CD14-positive monocyte (primary cell): ENCODE measurements at regions not wholly inside any gene's neighbourhood (a gene's known extent, or its start where the extent isn't known, plus 50 kb on each side); places are given as distances from the start of the nearest gene placed in this dataset.

ENCODE experiments used
- DNase-seq, 3 donors: peaks; one replicate each; pipeline ENCODE4 v3.0.0-alpha.2; 2011 to 2022
- H2AFZ ChIP-seq: 2 replicates; pipeline ENCODE4 v1.6.0; 2012; ENCODE audit warnings: mild to moderate bottlenecking, low read depth, low read length, inconsistent platforms; ENCODE audit not compliant: insufficient read depth, poor library complexity, severe bottlenecking
- H3K27ac ChIP-seq, 2 donors: 1 replicate in 1 of 2; 2 replicates in 1 of 2; pipeline ENCODE4 v1.5.1; 2012 to 2013; ENCODE audit warnings: low read length in 2 of 2, control low read depth in 1 of 2, inconsistent platforms in 1 of 2, low read depth in 1 of 2, mild to moderate bottlenecking in 1 of 2
- H3K27me3 ChIP-seq, 2 donors: one replicate each; pipeline versions ENCODE4 v1.6.0 to v1.6.1; 2011 to 2013; ENCODE audit warnings: low read length in 2 of 2; ENCODE audit not compliant: control insufficient read depth in 2 of 2, insufficient read depth in 2 of 2
- H3K36me3 ChIP-seq, 2 donors: replicated peaks in 1 of 2; 1 replicate in 1 of 2; 2 replicates in 1 of 2; pipeline versions ENCODE4 v1.5.1 to v1.6.1; 2012 to 2013; ENCODE audit warnings: low read length in 2 of 2, control low read depth in 1 of 2, inconsistent platforms in 1 of 2, mild to moderate bottlenecking in 1 of 2; ENCODE audit not compliant: insufficient read depth in 2 of 2, control insufficient read depth in 1 of 2
- H3K4me1 ChIP-seq, 2 donors: 1 replicate in 1 of 2; 2 replicates in 1 of 2; pipeline versions ENCODE4 v1.5.1 to v1.6.1; 2012 to 2013; ENCODE audit warnings: low read length in 2 of 2, control low read depth in 1 of 2, inconsistent platforms in 1 of 2, mild to moderate bottlenecking in 1 of 2, moderate library complexity in 1 of 2; ENCODE audit not compliant: insufficient read depth in 2 of 2, control insufficient read depth in 1 of 2
- H3K4me2 ChIP-seq: replicated peaks from 2 replicates; pipeline ENCODE3; 2012; ENCODE audit warnings: low read length, moderate library complexity, mild to moderate bottlenecking; ENCODE audit not compliant: poor library complexity, severe bottlenecking; ENCODE audit errors: extremely low read depth
- H3K4me3 ChIP-seq, 3 experiments: fragments of 200-600 bp in 1 of 3; sonication (generic) in 1 of 3; replicated peaks in 1 of 3; 1 replicate in 2 of 3; 2 replicates in 1 of 3; pipeline ENCODE4 v1.5.1; 2011 to 2013; ENCODE audit warnings: low read length in 3 of 3, mild to moderate bottlenecking in 3 of 3, control low read depth in 2 of 3, low read depth in 2 of 3, inconsistent platforms in 1 of 3, moderate library complexity in 1 of 3
- H3K79me2 ChIP-seq: 2 replicates; pipeline ENCODE4 v1.6.0; 2012; ENCODE audit warnings: mild to moderate bottlenecking, control low read depth, inconsistent platforms, low read length, moderate library complexity; ENCODE audit not compliant: insufficient read depth
- H3K9ac ChIP-seq: 2 replicates; pipeline ENCODE4 v1.6.0; 2017; ENCODE audit warnings: low read length, mild to moderate bottlenecking; ENCODE audit not compliant: insufficient read depth, poor library complexity, severe bottlenecking
- H3K9me3 ChIP-seq, 2 donors: replicated peaks in 1 of 2; 1 replicate in 1 of 2; 2 replicates in 1 of 2; pipeline versions ENCODE4 v1.5.1 to v1.6.1; 2012 to 2013; ENCODE audit warnings: low read length in 2 of 2, control low read depth in 1 of 2; ENCODE audit not compliant: control insufficient read depth in 1 of 2, insufficient read depth in 1 of 2
- H4K20me1 ChIP-seq: 2 replicates; pipeline ENCODE4 v1.6.0; 2012; ENCODE audit warnings: mild to moderate bottlenecking, low read length, control low read depth, moderate library complexity; ENCODE audit not compliant: insufficient read depth
- H3K27ac Mint-ChIP-seq, 7 donors: one replicate each; pipeline ENCODE4 v1.8.0; 2020; ENCODE audit warnings: mild to moderate bottlenecking in 7 of 7, mixed read lengths in 7 of 7, moderate library complexity in 6 of 7, inconsistent platforms in 2 of 7
- H3K27me3 Mint-ChIP-seq, 3 donors: one replicate each; pipeline ENCODE4 v1.8.0; 2021 to 2022; ENCODE audit warnings: low read depth in 3 of 3, mild to moderate bottlenecking in 3 of 3, mixed read lengths in 3 of 3, moderate library complexity in 3 of 3, inconsistent platforms in 1 of 3
- H3K36me3 Mint-ChIP-seq, 2 donors: one replicate each; pipeline ENCODE4 v1.8.0; 2020; ENCODE audit warnings: mixed read lengths in 2 of 2, inconsistent platforms in 1 of 2, mild to moderate bottlenecking in 1 of 2
- H3K4me1 Mint-ChIP-seq: one replicate; pipeline ENCODE4 v1.8.0; 2020; ENCODE audit warnings: mild to moderate bottlenecking, mixed read lengths
- H3K4me3 Mint-ChIP-seq, 2 donors: one replicate each; pipeline ENCODE4 v1.8.0; 2020; ENCODE audit warnings: mild to moderate bottlenecking in 2 of 2, mixed read lengths in 2 of 2, moderate library complexity in 1 of 2
- H3K9me3 Mint-ChIP-seq, 7 donors: one replicate each; pipeline ENCODE4 v1.8.0; 2020 to 2022; ENCODE audit warnings: mixed read lengths in 7 of 7, mild to moderate bottlenecking in 6 of 7, moderate library complexity in 6 of 7, inconsistent platforms in 2 of 7
- CTCF ChIP-seq: fragments of 200-600 bp; IDR thresholded peaks from one replicate; pipeline ENCODE4 v1.8.0; 2022; ENCODE audit warnings: antibody characterized with exemption, mild to moderate bottlenecking
- WGBS: methylation state at CpG from one replicate; pipeline ENCODE4 v1.1.5; 2013; ENCODE audit warnings: missing lambda C conversion rate; ENCODE audit not compliant: insufficient coverage; 5-methylcytosine and 5-hydroxymethylcytosine counted together
- intact Hi-C, 2 donors: fragments of 100-400 bp; cut with micrococcal nuclease; formaldehyde crosslinking; loops; one replicate each; pipeline versions ENCODE4 v1.15.0 to v1.15.1; 2023

GRCh38 chr2:60070196-60070595 lies 483.3 kb downstream of the BCL11A start:
- Histone ChIP-seq H3K27ac (no peak overlapping the region), H3K9ac (no peak overlapping the region), H3K27me3 (no peaks in the 10 kb centered on the region), H3K4me2 (no peak overlapping the region), H2AFZ (no peak overlapping the region), H3K79me2 (no peaks in the 10 kb centered on the region), H4K20me1 (no peaks in the 10 kb centered on the region), H3K9me3 (no peaks in the 10 kb centered on the region), H3K4me1 (no peaks in the 10 kb centered on the region), H3K4me3 (no peak overlapping the region), H3K36me3 (no peaks in the 10 kb centered on the region)
- H3K27me3 Mint-ChIP-seq = peaks cover 0 to 3% (median 0%) of the 10 kb centered on the region in 3 donors
- H3K4me3 Mint-ChIP-seq = no peak overlapping the region
- H3K36me3 Mint-ChIP-seq = no peaks in the 10 kb centered on the region
- 90% methylated on average over 2 of the region's 5 CpGs for WGBS
- no peaks in the 10 kb centered on the region for H3K4me1 Mint-ChIP-seq
- peaks cover 0 to 3% (median 0%) of the 10 kb centered on the region in 7 donors for H3K9me3 Mint-ChIP-seq
- DNase-seq = no peak
- H3K27ac Mint-ChIP-seq = no peak overlapping the region
- intact Hi-C loops = no loop called here
- TF ChIP-seq CTCF = no peak

GRCh38 chr2:60068755-60069154 lies 484.7 kb downstream of the BCL11A start:
- no peaks in the 10 kb centered on the region for H3K9me3 Mint-ChIP-seq
- no peak overlapping the region for H3K4me3 Mint-ChIP-seq
- H3K4me1 Mint-ChIP-seq = no peaks in the 10 kb centered on the region
- H3K36me3 ChIP-seq = no peaks in the 10 kb centered on the region
- no peak overlapping the region for H3K4me3 ChIP-seq
- no peaks in the 10 kb centered on the region for H3K27me3 ChIP-seq
- no peaks in the 10 kb centered on the region for H3K9me3 ChIP-seq
- H4K20me1 ChIP-seq = no peaks in the 10 kb centered on the region
- H3K27ac Mint-ChIP-seq = no peak overlapping the region
- no peak for DNase-seq
- no peak overlapping the region for H3K9ac ChIP-seq
- no peak overlapping the region for H3K27ac ChIP-seq
- no peaks in the 10 kb centered on the region for H3K4me1 ChIP-seq
- peaks cover 0 to 3% (median 0%) of the 10 kb centered on the region in 3 donors for H3K27me3 Mint-ChIP-seq
- no peak overlapping the region for H3K4me2 ChIP-seq
- TF ChIP-seq CTCF = no peak
- no peak overlapping the region for H2AFZ ChIP-seq
- intact Hi-C loops = no loop called here
- H3K36me3 Mint-ChIP-seq = no peaks in the 10 kb centered on the region
- no peaks in the 10 kb centered on the region for H3K79me2 ChIP-seq
- 86% methylated on average over 1 of the region's 4 CpGs for WGBS
